ENCODE measurements at regions not wholly inside any gene's neighbourhood (a gene's known extent, or its start where the extent isn't known, plus 50 kb on each side); places are given as distances from the start of the nearest gene placed in this dataset.

GRCh38 chr1:37162059-37162458 is 127.7 kb upstream of the GRIK3 start:
- H3K4me1 ChIP-seq (ENCODE audit: insufficient read depth): no peaks in the 10 kb centered on the region
- H2AFZ ChIP-seq: no peak overlapping the region
- H3K27ac ChIP-seq: no peak overlapping the region
- H3K4me3 ChIP-seq: no peak overlapping the region
- TF ChIP-seq EZH2phosphoT487 (IDR thresholded peaks at IDR 0.05; ENCODE audit: low read depth, severe bottlenecking, unreplicated experiment): no peak
- no peak for TF ChIP-seq CTCF (IDR thresholded peaks at IDR 0.05; ENCODE audit: poor library complexity)
- no peak for TF ChIP-seq EZH2 (IDR thresholded peaks at IDR 0.05; ENCODE audit: borderline replicate concordance)
- H3K27me3 ChIP-seq: no peaks in the 10 kb centered on the region
- no peaks in the 10 kb centered on the region for H3K36me3 ChIP-seq (replicated peaks; ENCODE audit: insufficient read depth, low read depth)
- no peak overlapping the region for H3K4me2 ChIP-seq
- no peaks in the 10 kb centered on the region for H4K20me1 ChIP-seq (ENCODE audit: insufficient read depth, poor library complexity, severe bottlenecking)
- DNase-seq (ENCODE audit: low spot score): no peak
- H3K9me2 ChIP-seq (replicated peaks; ENCODE audit: insufficient read depth): no peaks in the 10 kb centered on the region
- H3K79me2 ChIP-seq: no peaks in the 10 kb centered on the region
- no peaks in the 10 kb centered on the region for H3K9me3 ChIP-seq (ENCODE audit: low read depth)

GRCh38 chr1:37166005-37166404 is 131.7 kb upstream of the GRIK3 start:
- no peak overlapping the region for H2AFZ ChIP-seq
- H3K9me2 ChIP-seq (replicated peaks; ENCODE audit: insufficient read depth): no peaks in the 10 kb centered on the region
- no peak overlapping the region for H3K4me3 ChIP-seq
- WGBS (ENCODE audit: low lambda C conversion rate, missing lambda C conversion rate): 93% methylated on average over 2 of the region's 2 CpGs
- H3K27ac ChIP-seq: no peak overlapping the region
- no peaks in the 10 kb centered on the region for H3K4me1 ChIP-seq (ENCODE audit: insufficient read depth)
- no peaks in the 10 kb centered on the region for H3K36me3 ChIP-seq (replicated peaks; ENCODE audit: insufficient read depth, low read depth)
- H3K4me2 ChIP-seq: no peak overlapping the region
- no peak for TF ChIP-seq CTCF (IDR thresholded peaks at IDR 0.05; ENCODE audit: poor library complexity)
- no peak for TF ChIP-seq EZH2phosphoT487 (IDR thresholded peaks at IDR 0.05; ENCODE audit: low read depth, severe bottlenecking, unreplicated experiment)
- no peak for TF ChIP-seq EZH2 (IDR thresholded peaks at IDR 0.05; ENCODE audit: borderline replicate concordance)
- no peaks in the 10 kb centered on the region for H3K79me2 ChIP-seq
- DNase-seq (ENCODE audit: low spot score): no peak
- no peaks in the 10 kb centered on the region for H3K9me3 ChIP-seq (ENCODE audit: low read depth)
- no peaks in the 10 kb centered on the region for H4K20me1 ChIP-seq (ENCODE audit: insufficient read depth, poor library complexity, severe bottlenecking)
- H3K27me3 ChIP-seq: no peaks in the 10 kb centered on the region

GRCh38 chr1:37167479-37167878 is 133.2 kb upstream of the GRIK3 start:
- TF ChIP-seq EZH2phosphoT487 (IDR thresholded peaks at IDR 0.05; ENCODE audit: low read depth, severe bottlenecking, unreplicated experiment): no peak
- TF ChIP-seq CTCF (IDR thresholded peaks at IDR 0.05; ENCODE audit: poor library complexity): no peak
- TF ChIP-seq EZH2 (IDR thresholded peaks at IDR 0.05; ENCODE audit: borderline replicate concordance): no peak
- H2AFZ ChIP-seq: no peak overlapping the region
- no peaks in the 10 kb centered on the region for H3K9me3 ChIP-seq (ENCODE audit: low read depth)
- H3K27ac ChIP-seq: no peak overlapping the region
- no peaks in the 10 kb centered on the region for H3K36me3 ChIP-seq (replicated peaks; ENCODE audit: insufficient read depth, low read depth)
- no peaks in the 10 kb centered on the region for H3K27me3 ChIP-seq
- H3K4me2 ChIP-seq: no peak overlapping the region
- H4K20me1 ChIP-seq (ENCODE audit: insufficient read depth, poor library complexity, severe bottlenecking): no peaks in the 10 kb centered on the region
- 63% methylated on average over 1 of the region's 1 CpG for WGBS (ENCODE audit: low lambda C conversion rate, missing lambda C conversion rate)
- H3K4me3 ChIP-seq: no peak overlapping the region
- no peaks in the 10 kb centered on the region for H3K79me2 ChIP-seq
- no peaks in the 10 kb centered on the region for H3K9me2 ChIP-seq (replicated peaks; ENCODE audit: insufficient read depth)
- DNase-seq (ENCODE audit: low spot score): no peak
- H3K4me1 ChIP-seq (ENCODE audit: insufficient read depth): no peaks in the 10 kb centered on the region

- Histone ChIP-seq H3K9me2 (replicated peaks; ENCODE audit: insufficient read depth) (no peaks in the 10 kb centered on the region), H3K36me3 (replicated peaks; ENCODE audit: insufficient read depth, low read depth) (no peaks in the 10 kb centered on the region), H3K4me2 (no peak overlapping the region), H4K20me1 (ENCODE audit: insufficient read depth, poor library complexity, severe bottlenecking) (no peaks in the 10 kb centered on the region), H3K27me3 (no peaks in the 10 kb centered on the region), H3K4me1 (ENCODE audit: insufficient read depth) (no peaks in the 10 kb centered on the region), H3K4me3 (no peak overlapping the region), H3K79me2 (no peaks in the 10 kb centered on the region), H3K27ac (no peak overlapping the region), H2AFZ (no peak overlapping the region), H3K9me3 (ENCODE audit: low read depth) (no peaks in the 10 kb centered on the region)
- TF ChIP-seq EZH2 (IDR thresholded peaks at IDR 0.05; ENCODE audit: borderline replicate concordance) (no peak), CTCF (IDR thresholded peaks at IDR 0.05; ENCODE audit: poor library complexity) (no peak), EZH2phosphoT487 (IDR thresholded peaks at IDR 0.05; ENCODE audit: low read depth, severe bottlenecking, unreplicated experiment) (no peak)
- no peak for DNase-seq (ENCODE audit: low spot score)
- 80% methylated on average over 2 of the region's 2 CpGs for WGBS (ENCODE audit: low lambda C conversion rate, missing lambda C conversion rate)
Measured at GRCh38 chr1:37169241-37169640, 134.9 kb upstream of the GRIK3 start.

Measured in hepatocyte (in vitro differentiated cells).